ENCODE measurements at regions not wholly inside any gene's neighbourhood (a gene's known extent, or its start where the extent isn't known, plus 50 kb on each side); places are given as distances from the start of the nearest gene placed in this dataset.

DNA sequence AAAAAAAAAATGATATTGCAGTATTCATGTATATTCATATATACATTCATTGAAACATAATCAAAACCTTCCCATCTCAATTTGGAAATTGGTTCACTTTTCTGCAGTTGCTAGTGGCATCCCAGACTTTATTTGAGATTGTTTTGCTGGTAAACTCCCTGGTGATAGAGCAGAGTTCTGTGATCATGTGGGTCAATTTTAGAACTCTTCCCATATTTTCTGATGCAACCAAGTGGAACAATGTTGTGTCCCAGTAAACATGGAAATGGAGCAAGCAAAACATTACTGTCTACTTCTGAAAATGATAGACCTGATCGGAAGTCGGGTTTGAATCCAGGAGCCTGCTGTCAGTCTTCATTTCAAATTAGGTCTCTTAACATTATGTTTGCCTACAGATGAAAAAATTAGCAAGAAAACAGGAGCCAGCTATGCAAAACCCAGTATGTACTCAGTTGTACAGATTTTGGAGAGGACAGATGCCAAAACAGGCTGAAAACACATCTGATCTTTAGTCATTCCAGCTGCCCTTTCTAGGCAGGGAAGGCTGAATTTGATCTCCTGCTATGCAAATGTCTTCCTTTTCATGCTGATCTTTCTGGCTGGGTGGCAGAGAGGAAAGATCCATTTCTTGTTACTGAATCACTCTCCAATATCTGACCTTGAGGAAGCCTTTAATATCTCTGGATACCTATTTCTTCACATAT is 786.6 kb upstream of the SOX9 start:
- DNase-seq (ENCODE audit: low read depth in 3 of 3, low spot score in 2 of 3), result no peak

DNA sequence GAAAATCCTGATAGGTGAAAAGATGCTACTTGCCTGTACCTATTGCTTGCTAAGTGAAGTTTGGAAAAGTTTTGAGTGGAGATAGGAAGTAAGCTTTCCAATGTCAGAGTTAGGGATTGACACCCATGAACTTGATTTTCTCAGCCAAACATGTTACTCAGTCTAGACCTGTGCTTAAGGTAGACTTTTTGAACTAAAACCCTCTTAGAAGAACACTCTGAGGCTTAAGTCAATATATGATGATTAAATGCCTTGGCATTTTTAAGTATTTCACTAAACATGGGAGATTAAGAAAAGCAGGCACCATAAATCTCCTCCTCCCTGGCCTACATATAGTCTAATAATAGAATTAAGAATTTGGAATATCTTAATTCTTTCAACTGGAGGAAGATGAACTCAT is 785.6 kb upstream of the SOX9 start:
- DNase-seq (ENCODE audit: low read depth in 3 of 3, low spot score in 2 of 3), result no peak

DNA sequence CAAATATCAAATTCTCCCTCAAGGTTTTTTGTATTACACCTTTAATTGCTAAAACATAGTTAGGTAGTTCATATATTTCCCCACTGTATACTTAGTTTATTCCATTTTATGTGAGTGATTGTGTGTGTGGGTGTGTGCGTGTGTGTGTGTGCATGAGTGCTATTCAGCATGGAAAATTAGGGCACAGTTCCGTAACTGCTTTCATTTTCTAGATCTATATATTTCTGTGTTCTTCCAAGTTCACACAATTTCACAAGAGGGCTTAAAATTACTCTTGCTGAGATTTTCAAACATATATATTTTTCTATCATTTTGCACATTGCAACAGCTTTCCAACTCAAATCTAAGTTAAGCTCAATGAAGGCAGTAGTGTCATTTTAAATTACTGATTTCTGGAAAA is 782.9 kb upstream of the SOX9 start:
- DNase-seq (ENCODE audit: low read depth in 3 of 3, low spot score in 2 of 3), result no peak

DNA sequence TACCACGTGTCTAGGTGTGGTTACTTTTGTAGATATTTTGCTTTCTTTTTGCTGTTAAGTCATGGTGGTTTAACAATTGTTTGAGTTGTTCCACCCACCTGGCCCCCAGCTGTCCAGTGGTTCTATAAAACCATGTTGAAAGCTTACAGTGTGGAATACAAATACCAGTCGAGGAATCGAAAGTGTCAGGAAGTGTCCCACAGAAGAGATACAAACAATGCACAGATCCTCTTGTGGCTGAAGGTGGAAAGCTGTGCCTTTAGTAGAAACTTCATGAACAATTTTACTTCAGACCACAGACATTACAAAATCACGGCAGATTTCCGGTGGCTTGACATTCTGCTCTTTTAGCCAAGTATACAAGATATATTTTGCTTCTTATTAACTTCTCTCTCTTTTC is 782.4 kb upstream of the SOX9 start:
- DNase-seq (ENCODE audit: low read depth in 3 of 3, low spot score in 2 of 3), result no peak

DNA sequence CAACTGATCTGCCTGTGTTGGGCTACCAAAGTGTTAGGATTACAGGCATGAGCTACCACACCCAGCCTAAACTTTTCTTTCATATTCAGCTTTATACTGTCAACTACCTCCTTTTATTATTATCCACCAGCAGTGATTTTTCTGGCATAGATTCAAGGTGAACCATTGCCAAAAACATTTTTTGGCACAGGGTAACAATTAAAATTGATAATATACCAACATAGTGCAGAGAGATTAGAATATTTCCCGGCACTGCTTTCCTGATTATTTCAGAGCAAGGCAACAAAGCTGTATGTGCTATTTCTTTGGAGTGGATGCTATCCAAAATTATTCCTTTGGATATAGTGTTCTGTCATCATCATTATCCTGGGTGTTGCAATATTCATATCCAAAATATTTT is 781.6 kb upstream of the SOX9 start:
- DNase-seq (ENCODE audit: low read depth in 3 of 3, low spot score in 2 of 3), result no peak

DNA sequence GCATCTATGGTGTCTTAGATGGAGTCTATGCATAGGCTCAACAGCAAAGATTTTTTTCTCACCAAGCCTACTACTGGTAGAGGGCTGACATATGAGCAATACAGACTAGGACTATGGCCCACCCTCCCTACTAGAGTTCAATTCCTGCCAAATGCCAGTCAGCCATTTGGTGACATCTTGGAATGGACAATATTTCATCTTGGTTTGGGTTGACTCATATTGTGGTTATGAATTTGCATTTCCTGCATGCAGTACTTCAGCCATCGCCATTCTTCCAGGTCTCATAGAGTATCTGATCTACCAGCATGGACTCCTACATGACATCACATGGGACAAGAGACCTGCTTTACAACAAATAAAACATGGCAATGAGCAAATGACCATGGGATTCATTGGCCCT is 778.1 kb upstream of the SOX9 start:
- no peak for DNase-seq (ENCODE audit: low read depth in 3 of 3, low spot score in 2 of 3)

DNA sequence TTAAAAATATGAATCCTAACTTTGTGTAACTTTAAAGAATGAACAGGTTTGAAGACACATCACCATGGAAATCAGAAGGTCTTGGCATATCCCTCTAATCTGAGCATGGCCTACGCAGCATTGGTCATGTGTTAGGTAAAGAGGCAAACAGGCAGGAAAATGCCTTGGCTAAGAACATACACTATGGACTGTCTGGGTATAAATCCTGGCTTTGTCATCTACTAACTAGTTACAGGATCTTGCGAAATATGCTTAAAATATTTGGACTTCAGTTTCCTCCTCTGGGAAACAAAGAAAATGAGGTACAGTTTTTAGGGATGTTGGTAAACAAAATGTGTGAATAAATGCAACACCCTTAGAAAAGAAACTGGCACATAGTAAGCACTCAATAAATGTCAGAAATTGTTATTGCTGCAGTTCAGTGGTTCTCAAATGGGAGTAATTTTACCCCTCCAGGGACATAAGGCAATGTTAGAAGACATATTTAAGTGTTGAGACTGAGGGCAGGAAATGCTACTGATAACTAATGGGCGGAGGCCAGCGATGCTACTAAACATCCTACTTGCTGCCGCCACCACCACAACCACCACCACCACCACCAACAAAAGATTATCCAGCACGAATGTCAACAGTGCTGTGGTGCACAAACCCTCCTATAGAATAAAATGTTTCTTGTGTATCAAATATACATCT is 770.8 kb upstream of the SOX9 start:
- DNase-seq (ENCODE audit: low read depth in 3 of 3, low spot score in 2 of 3), result no peak

DNA sequence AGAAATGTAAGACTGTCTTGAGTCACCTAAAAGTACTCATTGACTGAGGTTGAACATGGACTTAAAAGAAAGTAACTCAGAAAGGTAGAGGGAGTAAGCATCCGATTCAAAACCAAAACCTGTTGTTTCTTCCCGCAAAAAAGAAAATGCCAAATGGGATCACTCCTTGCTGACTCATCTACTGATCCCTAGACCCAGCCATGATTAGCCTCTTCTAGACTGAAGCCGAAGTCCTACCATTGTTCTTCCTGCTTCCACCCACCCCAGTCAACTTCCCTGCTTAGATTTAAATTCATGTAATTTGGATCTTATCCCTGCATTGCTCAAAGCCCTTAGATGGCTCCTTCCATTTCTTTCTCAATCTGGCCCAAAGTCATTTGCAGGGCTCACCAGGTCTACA is 760.5 kb upstream of the SOX9 start:
- DNase-seq (ENCODE audit: low read depth in 3 of 3, low spot score in 2 of 3), result no peak

DNA sequence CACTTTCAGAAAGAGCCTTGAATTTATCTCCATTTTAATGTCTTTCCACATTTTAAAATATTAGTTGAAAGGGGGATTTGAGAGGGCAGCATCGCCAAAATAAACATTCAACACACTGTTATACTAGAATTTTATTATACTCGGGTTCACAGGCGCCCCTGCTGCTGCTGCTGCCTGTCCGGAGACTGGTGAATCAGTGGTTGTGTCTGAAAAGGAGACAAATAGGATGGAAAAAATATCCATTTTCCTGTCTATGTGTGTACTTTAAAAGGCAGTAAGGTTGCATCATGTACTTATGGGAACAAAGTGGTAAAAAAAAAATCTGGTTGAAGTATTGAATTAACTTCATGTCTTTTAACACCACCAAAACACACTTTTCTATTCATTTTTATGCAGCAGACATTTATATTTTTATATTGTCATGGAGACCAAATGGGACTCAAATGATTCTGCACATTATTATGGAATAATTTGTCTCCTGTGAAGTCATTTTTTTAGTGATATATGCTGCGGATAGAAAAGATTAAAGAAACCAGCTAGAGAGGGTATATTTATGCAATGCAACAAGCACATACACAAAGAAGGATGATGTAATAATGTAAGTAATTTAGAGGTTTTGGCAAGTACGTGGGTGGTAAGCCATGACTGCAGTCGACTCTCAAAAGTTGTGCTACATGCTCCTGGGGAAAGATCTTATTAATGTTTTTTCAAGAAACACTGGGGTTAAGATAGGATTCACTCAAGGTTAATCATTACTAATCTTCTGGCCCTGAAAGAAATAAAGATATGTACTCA is 759.0 kb upstream of the SOX9 start:
- peak in 2 of 3 donors; percentile 10 to 12 for DNase-seq (ENCODE audit: low read depth in 3 of 3, low spot score in 2 of 3)

DNA sequence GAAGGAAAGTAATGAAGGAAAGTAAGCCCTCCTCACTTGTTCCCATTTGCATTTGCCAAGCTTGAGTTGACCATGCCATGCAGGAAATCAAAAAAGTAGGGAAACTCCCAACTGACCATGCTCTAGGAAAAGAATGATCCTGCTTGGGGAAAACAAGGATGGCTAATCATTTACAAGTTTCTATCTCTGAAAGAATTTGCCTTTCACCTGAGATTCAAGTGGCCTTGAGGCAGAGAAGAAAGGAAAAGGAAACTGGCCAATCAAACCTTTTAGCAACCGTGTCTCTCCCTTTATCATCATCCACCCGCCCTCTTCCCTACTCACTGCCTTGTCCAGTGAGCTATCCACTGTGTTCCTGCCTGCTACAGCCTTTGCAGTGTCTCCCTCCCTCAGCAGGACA is 757.2 kb upstream of the SOX9 start:
- no peak for DNase-seq (ENCODE audit: low read depth in 3 of 3, low spot score in 2 of 3)

DNA sequence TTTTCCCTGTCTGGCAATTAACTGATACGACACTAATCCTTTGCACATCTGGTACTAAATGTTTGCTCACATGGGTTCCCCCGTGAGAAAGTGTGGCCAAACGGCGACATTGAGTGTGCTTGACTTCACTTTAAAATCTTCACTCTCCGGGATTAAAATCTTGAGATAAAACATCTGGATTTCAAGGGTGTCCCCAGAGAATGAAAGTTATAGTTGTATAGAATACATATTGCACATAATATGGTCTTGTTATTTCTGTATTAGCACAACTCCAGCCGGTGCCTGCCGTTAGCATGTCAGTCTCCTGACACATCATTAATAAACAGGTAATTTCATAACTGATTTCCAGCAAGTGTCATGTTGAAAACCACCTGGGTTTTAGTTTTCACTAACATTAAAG is 749.0 kb upstream of the SOX9 start:
- DNase-seq (ENCODE audit: low read depth in 3 of 3, low spot score in 2 of 3), result no peak

DNA sequence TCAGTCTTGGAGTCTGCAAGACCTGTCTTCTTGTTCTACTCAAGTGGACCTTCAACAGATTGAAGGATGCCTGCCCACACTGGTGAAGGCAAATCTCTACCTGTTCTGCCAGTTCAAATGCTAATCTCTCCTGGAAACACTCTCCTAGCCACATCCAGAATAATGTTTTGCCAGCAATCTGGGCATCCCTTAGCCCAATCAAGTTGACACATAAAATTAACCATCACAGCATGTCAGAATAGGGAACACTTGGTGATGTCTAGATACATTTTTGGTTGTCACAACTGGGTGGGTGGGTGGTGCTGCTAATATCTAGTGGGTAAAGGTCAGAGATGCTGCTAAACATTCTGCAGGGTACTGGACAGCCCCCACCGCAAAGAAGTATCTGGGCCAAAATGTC is 744.9 kb upstream of the SOX9 start:
- no peak for DNase-seq (ENCODE audit: low read depth in 3 of 3, low spot score in 2 of 3)

DNA sequence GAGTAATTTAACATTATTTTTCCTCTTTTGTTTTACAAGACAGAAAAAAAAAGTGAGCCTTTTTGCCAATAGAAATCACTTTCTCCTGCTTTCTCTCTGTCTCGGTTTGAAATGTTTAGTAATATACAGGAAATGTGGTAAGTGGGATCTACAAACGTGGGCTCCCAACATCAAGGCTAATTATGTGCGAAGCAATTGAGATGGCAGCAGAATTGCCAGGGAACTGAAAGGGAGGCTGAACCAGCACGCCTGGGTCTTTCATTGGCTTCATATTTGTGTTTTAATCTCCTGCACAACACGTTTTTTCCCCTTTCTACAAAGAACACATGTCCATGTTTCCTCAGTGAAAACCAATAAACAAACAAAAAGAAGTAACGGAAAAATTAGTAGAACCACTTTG is 743.9 kb upstream of the SOX9 start:
- DNase-seq (ENCODE audit: low read depth in 3 of 3, low spot score in 2 of 3), result no peak

DNA sequence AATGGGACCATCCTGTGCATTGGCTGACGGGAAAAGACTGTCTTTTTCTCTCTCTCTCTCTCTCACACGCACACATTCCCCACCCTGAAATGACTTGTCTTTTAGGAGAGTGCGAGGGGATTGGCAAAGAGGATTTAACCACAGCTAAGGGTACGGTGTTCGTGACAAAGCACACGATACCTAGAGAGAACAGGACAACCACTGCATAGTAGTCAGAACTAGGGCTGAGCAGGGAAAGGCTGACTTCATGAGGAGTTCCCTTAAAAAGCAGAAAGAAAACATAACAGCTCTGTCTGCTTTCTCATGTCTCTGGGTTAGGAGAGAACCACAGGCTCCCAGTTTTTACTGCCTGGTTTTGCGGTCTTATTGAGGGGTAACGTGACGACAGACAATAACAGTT is 742.8 kb upstream of the SOX9 start:
- DNase-seq (ENCODE audit: low read depth in 3 of 3, low spot score in 2 of 3), result no peak

DNA sequence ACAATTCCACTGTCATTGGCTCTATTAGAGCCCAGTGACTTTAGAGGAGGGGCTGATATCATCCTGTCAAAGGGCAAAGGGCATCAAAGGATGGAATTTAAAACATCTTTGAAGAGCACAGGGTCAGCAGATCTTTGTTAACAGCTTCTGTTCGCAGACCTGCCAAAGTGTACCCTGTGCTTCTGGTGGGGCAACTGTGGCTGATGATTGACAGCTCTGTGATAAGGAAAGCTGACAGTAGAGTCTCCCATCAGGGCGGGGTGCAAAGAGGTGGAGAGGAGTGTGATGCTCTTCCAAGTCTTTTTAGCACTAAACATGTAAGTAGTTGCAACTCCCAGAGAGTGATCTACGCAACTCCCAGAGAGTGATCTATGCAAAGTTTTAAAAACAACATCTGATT is 742.1 kb upstream of the SOX9 start:
- no peak for DNase-seq (ENCODE audit: low read depth in 3 of 3, low spot score in 2 of 3)

DNA sequence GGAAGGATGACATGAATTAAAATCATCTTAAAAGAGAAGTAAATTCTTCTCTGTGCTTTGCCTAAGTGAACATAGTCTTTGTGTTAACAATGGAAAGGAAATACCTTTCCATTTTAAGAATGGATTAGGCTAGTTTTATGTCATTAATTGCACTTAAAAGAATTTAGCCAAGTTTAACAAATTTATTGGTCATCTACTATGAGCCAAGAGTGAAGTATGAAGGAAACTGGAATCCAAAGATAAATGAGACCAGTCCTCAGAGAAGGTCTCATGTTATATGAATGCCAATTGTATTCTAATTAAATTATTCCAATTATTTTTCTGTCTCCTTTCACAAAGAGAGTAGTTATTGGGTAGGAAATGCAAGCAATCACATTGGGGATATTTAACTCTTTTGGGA is 741.3 kb upstream of the SOX9 start:
- DNase-seq (ENCODE audit: low read depth in 3 of 3, low spot score in 2 of 3), result no peak

DNA sequence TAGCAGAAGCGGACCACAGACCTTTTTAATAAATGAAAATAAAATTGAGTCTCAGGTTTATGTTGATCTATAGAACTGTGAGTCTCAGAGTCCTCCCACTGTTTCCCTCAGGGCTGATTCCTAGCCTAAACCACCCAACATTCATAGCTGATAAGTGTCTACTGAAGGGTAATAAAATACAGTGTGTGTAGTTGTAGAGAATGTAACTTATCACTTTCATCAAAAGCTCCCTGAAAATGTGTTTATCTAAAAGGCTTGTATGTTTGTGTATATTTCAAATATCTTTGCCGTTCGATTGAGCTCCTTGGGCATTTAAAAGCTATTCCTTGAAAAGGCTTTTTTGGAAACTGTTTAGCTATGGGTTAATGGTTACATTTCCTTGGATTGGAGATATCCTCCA is 740.3 kb upstream of the SOX9 start:
- DNase-seq (ENCODE audit: low read depth in 3 of 3, low spot score in 2 of 3), result no peak

DNA sequence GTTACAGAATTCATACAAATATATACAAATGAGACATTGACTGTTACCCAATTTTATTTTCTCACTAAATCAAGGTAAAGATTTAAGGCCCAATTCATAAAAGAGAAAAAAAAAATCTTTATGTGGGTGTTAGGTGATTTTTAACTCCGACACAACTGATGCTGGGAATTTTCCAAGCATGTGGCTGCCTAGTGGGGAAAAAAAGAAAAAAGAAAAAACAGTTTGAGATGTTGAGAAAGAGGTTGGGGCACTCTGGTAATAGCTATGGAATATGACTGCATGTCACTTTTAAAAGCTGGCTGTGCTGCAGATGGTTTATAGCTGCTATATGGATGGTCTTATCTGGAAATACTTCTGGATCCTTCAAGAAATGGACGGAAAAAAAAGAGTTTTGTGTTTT is 739.9 kb upstream of the SOX9 start:
- DNase-seq (ENCODE audit: low read depth in 3 of 3, low spot score in 2 of 3), result no peak

DNA sequence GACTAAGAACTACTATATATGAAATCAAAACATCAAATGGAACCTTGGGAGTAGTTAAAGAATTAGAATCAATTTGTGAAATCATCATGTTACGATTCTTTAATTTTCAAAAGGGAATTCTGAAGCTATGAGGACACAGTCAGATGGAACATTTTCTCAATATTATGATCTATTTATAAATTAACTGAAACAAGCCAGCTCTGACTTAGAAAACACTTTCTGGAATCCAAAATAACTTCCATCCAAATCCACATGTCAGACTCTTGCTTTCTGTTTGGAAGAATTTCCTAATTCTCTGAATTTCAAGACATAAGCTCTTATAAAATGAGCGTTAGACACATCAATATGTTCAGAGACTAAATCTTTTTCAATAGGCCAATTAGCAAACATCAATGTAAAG is 737.7 kb upstream of the SOX9 start:
- no peak for DNase-seq (ENCODE audit: low read depth in 3 of 3, low spot score in 2 of 3)

DNA sequence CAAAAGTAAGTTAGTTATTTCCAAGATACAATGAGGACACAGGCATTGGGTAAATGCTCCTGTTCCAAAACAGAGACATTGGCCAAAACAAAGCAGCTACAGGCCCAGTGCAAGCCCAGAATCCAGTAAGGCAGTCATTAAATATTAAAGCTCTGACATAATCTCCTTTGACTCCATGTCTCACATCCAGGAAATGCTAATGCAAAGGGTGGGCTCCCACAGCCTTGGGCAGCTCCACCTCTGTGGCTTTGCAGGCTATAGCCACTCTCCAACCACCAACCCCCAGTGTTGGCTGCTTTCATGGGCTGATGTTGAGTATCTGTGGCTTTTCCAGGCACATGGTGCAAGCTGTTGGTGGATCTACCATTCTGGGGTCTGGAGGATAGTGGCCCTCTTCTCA is 733.4 kb upstream of the SOX9 start:
- no peak for DNase-seq (ENCODE audit: low read depth in 3 of 3, low spot score in 2 of 3)

DNA sequence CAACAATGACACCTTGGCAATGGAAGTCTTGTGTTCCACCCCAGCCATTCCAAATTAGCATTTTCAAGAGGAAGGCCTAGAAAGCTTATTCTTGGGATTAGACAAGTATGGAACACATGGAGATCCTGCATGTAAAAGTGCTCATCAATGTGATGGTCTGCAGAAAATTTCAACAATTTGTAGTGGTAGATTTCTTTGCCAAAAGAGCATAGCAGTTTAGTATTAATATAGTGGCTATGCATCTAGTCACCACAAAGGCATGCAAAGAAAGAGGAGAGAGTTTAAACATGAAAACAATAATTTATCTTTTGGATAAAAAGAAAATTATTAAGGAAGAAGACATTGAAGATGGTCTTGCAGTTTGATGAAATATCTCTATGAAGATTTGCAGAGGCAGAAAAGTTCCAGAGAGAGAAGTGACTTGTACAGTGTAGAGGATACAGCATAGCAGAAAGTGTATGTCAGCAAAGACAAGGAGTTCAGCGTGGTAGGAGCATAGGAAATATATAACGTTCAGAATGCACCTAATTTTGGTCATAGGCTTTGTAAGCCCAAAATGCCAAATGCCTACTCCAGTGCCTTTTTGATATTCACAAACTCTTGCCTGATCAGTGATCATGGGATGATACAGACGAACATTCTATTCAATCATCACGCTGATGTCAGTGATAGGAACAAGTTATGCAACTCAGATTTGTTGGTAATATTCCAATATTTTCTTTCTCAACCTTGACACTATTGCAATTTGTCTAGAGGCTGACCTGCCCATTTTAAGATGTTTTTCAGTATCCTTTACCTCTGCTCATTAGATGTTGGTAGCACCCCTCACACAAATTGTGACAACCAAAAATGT is 727.9 kb upstream of the SOX9 start:
- DNase-seq (ENCODE audit: low read depth in 3 of 3, low spot score in 2 of 3), result no peak
